ENCODE measurements at regions not wholly inside any gene's neighbourhood (a gene's known extent, or its start where the extent isn't known, plus 50 kb on each side); places are given as distances from the start of the nearest gene placed in this dataset.

DNA sequence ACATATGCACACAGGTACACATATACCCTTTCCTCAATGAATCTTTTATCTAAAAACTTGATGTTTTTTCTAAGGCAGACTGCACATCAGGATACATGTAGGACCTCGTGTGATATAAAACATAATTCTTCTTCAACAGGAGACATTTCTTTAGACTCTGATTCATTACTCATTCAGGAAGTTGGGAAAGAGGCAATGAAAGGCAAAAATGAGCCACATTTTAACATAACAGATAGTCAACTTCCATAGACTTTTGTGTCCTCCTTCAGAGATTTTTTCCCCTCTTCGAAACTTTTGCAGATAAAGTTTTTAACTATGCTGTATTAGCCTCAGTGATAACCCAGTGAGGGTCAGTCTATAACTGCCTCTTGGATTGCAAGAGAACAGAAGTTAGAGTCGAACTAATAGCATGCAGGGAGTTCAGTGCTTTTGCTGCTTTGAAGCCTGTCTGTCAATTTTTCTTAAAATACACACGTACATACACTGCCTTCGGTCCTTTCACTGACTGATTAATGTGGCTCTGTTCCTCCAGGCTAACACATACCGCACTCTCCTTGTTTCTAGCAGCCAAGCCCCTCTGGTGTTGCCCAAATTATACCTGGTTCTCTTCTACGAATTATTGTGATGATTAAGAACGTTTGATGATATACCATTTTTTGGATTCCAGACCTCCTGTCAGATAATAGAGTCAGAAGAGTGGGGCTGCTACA is 562.5 kb upstream of the MAP3K7 start:
- no peak for DNase-seq

DNA sequence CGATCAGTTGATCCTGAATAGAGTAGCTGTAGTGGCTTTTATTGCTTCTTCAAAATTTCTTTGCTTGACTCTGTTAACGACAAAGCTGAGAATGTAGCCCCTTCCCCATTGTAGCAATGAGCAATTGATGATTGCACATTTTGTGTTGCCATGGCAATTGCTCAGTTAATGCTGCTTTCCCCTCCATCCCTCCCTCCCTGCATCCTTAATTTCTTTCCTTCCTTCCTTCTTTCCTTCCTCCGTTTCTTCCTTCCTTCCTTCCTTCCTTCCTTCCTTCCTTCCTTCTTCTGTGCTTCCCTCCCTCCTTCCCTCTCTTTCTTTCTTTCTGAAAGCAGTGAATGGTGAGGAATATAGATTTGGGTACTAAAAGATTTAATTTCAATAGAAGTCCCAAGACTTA is 557.3 kb upstream of the MAP3K7 start:
- no peak for DNase-seq

DNA sequence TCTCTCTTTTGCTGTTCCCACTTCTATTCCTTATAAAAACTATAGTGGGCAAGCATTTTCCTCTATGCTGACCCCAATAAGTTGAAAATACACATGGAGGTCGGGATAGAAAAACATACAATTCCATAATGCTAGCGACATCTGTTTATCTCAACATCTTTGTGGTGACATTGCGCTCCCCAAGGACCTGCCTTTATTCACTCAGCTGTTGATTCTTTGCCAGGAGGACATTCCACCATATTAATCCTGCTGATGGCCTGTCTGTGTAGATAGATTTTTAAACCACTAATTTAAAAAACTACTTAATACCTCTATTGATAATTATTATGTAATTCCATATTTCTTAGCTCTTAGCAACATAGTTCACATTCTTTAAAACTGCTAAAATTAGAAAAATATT is 555.3 kb upstream of the MAP3K7 start:
- DNase-seq: no peak

DNA sequence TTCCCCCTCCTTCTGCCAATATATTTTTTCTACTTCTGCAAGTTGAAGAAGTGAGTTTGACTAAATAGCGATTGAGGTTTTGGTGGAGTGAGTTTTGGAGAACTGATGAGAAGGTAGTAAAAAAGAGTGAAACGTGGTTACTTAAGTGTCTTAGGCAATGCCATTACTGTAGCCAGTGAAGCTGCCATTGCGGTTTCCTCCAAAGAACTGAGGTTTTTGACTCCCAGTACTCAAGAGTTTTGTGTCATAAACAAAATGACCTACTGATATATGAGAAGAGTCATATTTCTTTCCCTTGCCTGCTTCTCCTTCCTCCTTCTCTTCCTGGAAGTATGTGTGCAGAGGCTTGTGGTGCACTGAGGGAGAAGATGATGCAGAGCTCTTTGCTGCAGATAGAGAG is 554.5 kb upstream of the MAP3K7 start:
- peak; percentile 2 for DNase-seq

DNA sequence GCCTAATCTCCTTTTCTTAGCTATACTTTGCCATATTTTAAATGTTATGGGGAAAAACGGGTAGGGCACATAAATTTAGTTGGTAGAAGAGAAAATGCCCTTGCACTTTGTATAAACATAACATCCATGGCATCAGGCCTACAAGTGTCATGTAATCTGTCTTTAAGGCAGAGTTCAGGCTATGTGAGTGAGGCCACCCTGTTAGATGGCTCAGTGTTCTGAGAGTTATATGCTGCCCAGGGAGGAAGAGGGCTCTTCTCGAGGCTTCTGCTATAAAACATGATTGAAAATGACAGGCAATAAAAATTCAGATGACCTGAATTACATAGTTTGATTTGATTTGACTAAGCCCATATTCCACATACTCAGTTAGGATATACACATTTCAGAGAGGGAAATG is 553.6 kb upstream of the MAP3K7 start:
- DNase-seq: no peak

DNA sequence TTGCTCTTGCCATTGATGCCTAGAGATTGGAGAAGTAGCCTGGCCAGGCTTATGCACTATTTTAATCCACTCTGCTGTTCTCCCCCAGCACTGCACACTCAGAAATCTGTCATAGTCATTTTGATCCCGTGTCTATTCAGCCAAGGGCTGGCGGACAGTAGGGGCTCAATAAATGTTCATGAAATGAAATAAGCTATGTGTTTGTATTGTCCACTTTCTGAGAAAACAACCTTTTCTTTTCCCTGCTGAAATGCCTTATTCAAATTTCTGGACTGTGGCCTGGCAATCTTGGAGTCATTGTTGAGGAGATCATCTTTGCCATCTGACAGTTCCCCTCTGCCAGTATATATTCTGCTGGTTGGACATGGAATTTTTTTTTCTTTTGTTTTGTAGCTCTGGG is 550.4 kb upstream of the MAP3K7 start:
- DNase-seq: no peak

DNA sequence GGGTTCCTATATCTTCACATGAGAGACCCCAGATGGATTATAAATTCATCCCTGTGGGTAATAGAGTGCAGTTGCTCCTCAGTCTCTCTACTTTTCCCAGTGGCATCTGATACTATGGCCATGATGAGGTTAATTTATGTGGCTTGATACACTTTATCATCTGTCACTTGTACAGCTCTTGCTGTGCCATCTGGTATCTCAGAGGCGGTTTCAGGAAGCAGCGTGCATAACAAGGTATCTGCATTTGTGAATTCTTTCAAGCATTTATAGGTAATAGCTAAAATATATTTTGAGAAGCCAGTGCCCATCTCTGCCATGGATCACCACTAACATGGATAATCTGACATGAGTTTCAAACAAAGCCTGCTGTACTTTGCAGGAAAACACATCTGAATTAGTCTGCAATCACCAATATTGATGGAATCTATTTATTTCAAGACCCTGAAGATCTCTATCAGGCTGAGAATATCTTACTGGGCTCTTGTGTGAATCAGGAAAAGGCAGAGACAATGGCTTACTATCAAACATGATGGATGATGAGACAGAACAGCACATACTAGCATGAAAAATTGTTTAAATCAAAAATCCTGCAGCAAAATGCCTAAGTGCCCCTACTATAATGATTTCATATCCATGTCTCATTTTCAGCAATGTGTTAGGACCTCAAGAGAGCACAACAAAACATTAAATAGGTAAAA is 548.7 kb upstream of the MAP3K7 start:
- no peak for DNase-seq

DNA sequence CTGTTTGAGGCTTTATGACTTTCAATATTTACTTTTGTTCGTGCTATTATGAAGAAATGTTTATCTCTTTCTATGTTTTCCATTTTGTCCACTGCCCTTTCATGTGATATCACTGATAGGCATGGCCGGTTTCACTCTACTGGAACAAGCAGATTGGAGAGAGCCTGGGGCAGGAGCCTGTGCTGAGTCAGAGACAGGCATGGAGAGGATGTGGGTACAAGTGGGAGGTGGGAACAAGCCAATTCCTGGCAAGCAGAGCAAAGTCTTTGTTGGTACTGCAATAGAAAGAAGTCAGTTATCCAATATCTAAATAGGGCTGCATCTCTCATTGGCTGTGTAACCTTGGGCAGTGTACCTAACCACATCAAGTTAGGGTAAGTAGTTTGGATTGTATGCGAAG is 545.6 kb upstream of the MAP3K7 start:
- no peak for DNase-seq

DNA sequence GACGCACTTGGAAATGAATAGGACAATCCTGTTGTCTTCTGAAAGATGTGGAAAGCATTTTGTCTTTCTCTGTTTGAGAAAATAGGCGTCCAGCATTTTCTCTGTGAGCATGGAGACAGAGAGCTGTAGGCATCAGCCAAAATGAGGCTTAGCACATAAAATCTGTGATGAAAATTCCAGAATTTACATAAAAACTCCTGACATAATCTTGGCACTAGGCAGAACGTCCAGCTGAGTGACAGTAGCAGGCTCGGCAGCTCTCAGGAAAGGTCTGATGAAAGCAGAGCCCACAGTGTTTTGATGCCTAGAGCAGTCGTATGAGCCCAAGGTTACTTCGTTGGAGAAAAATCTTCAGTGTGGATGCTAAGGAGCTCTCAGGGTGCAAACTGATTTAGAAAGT is 543.3 kb upstream of the MAP3K7 start:
- no peak for DNase-seq

DNA sequence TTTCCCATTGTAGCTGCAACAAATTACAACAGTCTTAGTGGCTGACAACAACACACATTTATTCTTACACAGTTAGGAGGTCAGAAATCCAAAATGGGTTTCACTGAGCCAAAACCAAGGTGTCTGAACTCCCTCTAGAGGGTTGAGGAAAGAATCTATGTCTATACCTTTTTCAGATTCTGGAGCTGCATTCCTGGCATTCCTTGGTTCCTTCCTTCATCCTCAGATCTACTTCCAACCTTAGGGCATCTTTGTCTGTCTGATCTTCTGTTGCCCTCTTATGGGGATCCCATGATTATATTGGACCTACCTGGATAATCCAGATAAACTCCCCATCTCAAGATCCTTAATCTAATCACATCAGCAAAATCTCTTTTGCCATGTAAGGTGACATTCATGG is 540.9 kb upstream of the MAP3K7 start:
- DNase-seq: no peak

DNA sequence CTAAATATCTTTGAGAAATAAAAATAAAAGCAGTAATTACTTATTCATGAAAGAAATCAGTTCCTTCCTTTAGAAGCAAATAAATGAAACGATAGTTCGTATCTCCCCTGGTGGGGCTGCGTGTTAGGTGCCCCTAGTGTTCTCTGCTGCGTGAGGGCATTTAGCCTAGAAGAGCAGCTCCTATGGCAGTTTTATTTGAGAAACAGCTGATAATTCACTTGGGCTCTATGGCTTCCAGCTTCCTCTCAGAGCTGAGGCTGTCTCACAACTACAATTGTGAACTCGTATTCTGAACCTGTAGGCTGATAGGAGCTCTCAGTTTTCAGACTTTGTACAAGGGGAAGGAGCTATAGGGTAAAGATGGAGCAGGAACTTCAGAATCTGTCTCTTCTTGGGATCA is 540.0 kb upstream of the MAP3K7 start:
- DNase-seq: no peak

DNA sequence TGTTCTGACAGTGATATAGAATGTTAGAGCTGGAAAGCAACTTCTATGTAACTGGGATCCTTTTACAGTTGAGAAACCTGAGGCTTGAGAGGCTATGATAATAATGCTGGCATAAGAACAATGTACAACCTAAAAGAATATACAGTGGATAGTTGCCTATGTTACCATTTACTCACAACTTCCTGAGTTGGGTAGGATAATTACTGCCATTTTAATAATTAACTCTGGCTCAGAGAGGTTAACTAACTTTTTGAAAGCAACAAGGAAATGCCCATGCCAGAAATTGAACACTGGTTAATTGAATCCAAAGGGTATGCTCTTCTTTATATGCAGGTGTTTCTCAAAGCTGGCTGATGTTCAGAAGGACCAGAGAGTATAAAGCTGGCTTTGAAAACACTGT is 530.7 kb upstream of the MAP3K7 start:
- DNase-seq: no peak

DNA sequence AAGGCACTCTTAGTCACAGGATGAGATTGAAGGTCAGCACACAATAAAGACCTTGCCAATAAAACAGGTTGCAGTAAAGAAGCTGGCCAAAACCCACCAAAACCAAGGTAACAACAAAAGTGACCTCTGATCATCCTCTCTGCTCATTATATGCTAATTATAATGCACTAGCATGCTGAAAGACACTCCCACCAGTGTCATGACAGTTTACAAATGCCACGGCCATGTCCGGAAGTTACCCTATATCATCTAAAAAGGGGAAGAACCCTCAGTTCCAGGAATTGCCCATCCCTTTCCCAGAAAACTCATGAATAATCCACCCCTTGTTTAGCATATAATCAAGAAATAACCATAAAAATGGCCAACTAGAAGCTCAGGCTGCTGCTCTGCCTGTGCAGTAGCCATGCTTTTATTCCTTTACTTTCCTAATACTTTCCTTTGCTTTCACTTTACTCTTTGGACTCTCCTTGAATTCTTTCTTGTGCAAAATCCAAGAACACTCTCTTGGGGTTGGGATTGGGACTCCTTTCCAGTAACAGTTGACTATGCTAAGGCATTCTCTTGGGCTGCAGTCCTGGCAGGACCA is 527.3 kb upstream of the MAP3K7 start:
- DNase-seq: no peak

DNA sequence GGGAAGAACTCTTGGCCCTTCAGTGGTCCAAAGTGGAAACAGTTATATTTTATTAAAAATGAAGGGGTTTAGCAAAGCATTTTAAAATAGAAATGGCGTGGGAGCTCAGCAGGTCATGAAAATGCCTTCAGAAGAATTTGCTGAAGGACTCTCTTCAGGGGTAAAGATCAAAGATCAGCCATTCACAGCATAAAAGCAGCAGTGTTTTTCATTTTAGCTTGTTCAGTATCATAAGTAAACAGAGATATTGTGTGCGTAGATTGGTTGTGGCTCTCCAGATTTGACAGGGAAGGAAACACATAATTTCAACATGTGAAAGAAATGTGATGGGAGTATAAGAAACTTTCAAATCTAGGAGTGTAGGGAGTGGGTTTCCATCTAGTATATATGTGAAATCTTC is 519.2 kb upstream of the MAP3K7 start:
- no peak for DNase-seq

DNA sequence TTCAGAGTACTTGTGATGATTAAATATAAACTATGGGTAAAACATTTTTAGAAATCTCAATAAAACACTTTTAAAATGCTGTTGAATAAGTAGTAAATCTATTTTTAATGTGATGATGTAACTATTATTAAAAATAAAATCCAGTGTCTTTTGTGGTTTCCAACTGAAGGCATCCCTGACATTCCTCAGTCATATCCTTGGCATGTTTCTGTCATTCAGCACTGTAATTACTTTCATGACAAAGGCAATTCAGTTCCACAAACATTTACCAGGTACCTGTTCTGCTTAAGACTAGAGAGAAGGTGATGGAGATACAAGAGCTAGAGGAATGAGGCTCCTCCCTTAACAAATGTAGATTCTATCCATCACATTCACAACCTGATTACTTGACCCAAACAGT is 518.7 kb upstream of the MAP3K7 start:
- DNase-seq: no peak

DNA sequence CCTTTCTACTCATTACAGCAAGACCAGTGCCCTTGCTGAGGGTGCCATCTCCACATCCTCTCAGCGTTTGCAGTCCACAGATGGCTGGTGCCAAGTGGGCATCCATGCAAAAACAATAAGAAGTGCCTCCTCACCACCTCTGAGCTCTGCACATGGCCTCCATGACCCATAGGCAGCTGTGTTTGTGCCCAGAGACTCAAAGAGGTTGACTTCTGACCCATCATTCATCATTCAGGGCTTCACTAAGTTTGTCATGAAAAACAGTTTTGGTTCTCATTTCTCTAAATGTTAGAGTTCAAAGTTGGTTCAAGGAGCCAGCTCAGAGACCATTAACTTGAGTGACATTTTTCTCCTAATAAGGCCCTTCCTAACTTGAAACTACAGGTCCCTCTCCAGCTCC is 512.6 kb upstream of the MAP3K7 start:
- no peak for DNase-seq

DNA sequence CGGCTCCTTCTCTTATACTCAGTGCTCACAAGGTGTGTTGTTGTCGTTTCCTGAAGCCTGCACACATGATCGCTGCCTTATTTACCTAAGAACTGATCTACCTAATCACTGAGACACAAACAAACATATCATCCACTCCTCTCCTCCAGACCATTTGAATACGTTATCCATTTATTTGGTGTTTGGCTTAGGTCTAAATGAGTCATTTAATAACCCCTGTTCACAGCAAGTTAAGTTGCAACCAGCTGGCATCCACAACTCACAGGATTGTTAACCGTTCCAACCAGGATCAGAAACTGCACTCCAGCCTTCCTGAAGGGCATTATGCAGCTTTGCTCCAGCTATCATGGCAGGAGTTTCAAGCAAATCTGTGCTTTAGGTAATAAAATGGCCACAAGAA is 511.1 kb upstream of the MAP3K7 start:
- no peak for DNase-seq

DNA sequence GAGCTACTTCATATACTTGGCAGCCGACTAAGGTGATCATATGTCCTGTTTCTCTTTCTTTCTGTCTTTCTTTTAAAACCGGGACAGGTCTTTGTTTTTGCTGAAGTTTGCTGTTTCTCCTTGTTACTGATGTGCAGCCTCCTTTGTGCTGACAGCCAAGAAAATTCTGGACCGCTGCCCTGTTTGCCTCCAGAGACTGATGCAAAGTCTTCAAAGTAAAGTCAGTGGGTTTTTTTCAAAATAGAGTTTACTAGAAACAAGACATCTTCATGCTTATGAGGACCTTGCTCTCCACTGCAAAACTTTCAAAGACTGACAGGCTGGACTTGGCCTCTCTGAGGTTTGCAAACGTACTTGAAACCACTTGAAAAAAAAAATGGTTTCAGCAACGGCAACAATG is 510.5 kb upstream of the MAP3K7 start:
- DNase-seq: no peak

DNA sequence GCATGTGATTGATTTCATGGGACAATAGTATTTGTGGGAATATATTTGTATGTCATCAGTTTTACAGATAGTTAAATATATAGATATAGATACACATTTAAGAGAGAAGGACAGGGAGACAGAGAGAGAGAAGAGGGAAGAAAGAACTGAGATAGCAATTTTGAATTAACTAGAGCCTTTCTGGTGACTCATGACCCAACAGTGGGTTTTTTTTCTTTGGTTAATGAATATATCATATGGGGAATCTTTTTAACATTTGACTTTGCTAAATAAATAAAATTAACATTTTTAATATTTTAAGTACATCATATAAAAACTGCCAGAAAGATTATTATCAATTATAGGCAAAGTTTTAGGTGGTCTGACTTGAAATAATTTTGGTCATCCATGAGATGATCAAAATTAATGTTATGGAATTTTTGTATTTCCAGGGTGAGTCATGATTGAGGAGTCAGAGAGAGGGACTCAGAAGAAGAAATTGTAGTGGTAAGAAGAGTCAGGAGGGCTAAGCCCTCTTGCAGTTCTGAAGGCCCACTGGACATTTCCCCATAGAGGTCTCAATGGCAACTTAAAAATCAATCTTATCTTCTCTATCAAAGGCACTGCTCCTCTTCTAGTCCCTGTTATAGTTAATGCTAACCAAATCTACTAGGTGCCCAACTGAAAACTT is 508.1 kb upstream of the MAP3K7 start:
- DNase-seq: no peak

DNA sequence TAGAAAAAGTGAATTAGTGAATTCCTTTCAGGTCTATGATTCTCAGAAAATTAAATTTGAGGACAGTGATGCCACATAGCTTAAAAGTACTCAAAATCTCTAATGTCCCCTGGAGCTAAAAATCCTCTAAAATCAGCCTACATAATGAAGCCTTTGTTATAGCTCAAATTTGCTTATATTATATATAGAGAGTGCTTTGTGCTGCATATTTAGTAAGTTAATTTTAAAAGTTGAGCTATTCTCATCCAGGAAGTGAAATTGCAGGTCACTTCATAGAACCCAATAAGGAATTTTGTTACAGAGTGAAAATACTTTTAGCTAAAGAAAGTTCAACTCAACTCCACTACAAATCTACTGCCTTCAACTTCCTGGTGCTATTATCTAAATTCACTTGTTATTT is 507.5 kb upstream of the MAP3K7 start:
- DNase-seq: no peak

DNA sequence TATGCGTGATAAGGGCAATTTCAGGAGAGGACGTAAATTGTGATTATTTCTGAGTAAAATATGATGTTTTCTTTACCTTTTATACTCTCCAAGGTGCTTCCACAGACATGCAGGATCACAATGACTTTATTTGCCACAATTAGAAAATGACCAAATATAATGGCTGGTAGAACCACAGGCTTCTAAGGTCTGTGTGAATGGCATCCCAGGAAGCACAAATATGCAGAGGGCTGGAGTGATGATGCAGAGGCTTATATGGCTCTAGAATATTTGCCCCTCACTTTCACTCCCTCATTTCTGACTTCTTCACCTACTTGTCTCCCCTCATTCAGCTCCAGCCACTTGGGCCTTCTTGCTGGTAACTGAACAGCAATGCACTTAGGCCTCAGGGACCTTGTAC is 502.1 kb upstream of the MAP3K7 start:
- no peak for DNase-seq

DNA sequence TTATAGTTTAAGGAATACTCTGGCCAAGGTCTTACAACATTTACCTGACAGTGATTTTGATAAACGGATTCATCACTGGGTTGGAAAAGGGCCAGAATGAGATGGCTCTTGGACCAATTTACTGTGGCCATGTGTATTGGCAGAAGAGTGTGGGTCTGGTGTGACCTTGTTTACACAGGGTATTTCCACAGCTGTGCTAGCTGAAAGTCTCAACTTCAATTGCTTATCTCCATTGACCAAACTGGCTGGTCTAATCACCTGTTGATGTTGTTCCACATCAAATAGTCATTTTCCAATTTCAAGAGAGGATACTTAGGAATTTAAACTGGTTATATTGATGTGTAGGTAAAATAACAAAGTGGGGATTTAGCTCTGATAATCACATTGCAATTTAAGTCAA is 501.6 kb upstream of the MAP3K7 start:
- DNase-seq: no peak

DNA sequence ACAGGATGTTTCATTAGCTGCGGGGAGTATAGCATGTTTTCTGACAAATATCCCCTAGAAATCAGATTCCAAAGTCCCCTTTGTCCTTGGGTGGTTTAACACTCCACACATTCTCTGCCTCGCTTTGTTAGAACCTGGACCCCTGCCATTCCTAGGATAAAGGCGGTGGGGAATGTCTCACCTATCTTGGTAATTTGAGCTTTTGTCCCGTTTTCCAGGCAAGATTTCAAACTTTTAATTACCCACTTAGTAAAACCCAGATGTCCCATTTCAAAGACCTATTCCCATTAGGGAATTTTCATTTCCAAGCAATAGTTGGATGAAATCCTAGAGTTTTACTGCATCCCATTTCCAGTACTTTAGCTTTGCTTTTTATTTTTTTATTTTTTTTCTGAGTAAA is 501.0 kb upstream of the MAP3K7 start:
- DNase-seq: no peak

DNA sequence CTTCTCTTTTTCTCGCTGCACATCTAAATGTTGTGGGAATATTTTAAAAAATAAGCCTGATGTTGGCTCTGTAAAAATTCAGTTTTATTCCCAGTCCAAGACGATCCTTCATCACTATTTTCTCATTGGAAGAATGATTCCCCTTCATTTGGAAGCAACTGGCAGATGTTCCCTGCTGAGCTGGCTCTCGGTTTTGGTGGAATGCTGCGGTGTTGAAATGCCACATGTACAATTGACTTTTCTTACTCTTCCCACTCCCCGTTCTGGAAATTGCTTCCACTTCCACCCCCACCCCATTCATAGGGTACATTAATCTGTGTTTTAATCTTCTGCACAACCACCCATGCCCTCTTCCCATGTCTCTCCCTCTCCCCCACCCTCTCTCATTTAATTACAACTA is 496.3 kb upstream of the MAP3K7 start:
- DNase-seq: no peak

Measured in hematopoietic multipotent progenitor cell treated with erythropoietin and hydrocortisone succinate and interleukin-3 and kit ligand, for 6 days (in vitro differentiated cells).